ENCODE measurements at regions not wholly inside any gene's neighbourhood (a gene's known extent, or its start where the extent isn't known, plus 50 kb on each side); places are given as distances from the start of the nearest gene placed in this dataset.

- Mint-ChIP-seq H3K27ac (ENCODE audit: unreplicated experiment) (no peak overlapping the region), H3K9me3 (ENCODE audit: unreplicated experiment) (peaks cover 8% of the 10 kb centered on the region), H3K27me3 (ENCODE audit: unreplicated experiment) (peaks cover 32% of the 10 kb centered on the region), H3K4me1 (ENCODE audit: unreplicated experiment) (peaks cover 9% of the 10 kb centered on the region), H3K36me3 (ENCODE audit: unreplicated experiment) (no peaks in the 10 kb centered on the region), H3K4me3 (ENCODE audit: unreplicated experiment) (no peak overlapping the region)
- DNase-seq (ENCODE audit: extremely low spot score, unreplicated experiment) = no peak
- no peak for TF ChIP-seq CTCF (IDR thresholded peaks at IDR 0.05)
These were observed 284.2 kb upstream of the ZMIZ1 start for GRCh38 chr10:78784546-78784945.

DNA sequence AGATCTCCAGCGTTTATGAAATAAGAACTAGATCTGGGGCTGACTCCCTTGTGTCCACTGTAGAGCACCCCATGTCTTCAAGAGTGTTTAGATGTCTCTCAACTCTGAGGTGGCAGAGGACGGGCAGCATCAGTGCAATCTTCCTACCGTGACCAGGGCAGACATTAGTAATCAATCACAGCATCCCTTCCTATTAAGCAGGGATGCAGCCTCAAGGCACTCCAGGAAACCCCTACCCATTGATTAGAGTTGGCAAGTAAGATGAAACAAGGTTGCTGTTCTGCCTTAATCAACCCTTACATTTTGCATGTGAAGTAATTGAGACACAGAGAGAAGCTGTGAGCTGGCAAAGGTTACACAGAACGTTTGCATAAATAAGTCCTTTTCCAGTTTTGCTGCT lies 283.7 kb upstream of the ZMIZ1 start:
- H3K9me3 Mint-ChIP-seq (ENCODE audit: unreplicated experiment) = peaks cover 8% of the 10 kb centered on the region
- no peak for TF ChIP-seq CTCF (IDR thresholded peaks at IDR 0.05)
- H3K27ac Mint-ChIP-seq (ENCODE audit: unreplicated experiment) = no peak overlapping the region
- H3K4me3 Mint-ChIP-seq (ENCODE audit: unreplicated experiment) = no peak overlapping the region
- H3K36me3 Mint-ChIP-seq (ENCODE audit: unreplicated experiment) = no peaks in the 10 kb centered on the region
- H3K4me1 Mint-ChIP-seq (ENCODE audit: unreplicated experiment) = peaks cover 7% of the 10 kb centered on the region
- peaks cover 32% of the 10 kb centered on the region for H3K27me3 Mint-ChIP-seq (ENCODE audit: unreplicated experiment)
- DNase-seq (ENCODE audit: extremely low spot score, unreplicated experiment) = no peak

DNA sequence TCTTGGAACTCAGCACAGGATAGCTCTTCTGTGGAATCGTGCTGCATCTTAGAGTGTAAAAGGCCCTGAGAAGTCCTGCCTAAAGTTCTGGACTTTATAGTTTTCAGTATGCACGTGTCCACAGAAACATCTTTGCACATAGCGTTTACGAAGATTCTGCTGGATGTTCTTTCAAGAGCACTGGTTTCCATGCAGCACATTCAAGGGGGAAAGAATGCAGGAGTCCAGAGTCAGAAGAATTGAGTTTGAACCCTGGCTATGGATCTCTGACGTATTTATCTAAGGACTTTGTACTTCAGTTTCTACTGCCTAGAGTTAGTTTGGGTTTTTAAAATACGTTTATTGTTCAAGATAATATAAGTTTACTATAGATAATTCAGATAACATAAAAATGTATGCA lies 282.8 kb upstream of the ZMIZ1 start:
- Mint-ChIP-seq H3K27ac (ENCODE audit: unreplicated experiment) (no peak overlapping the region), H3K9me3 (ENCODE audit: unreplicated experiment) (peaks cover 8% of the 10 kb centered on the region), H3K4me3 (ENCODE audit: unreplicated experiment) (no peak overlapping the region), H3K4me1 (ENCODE audit: unreplicated experiment) (peaks cover 7% of the 10 kb centered on the region), H3K27me3 (ENCODE audit: unreplicated experiment) (peaks cover 32% of the 10 kb centered on the region), H3K36me3 (ENCODE audit: unreplicated experiment) (no peaks in the 10 kb centered on the region)
- DNase-seq (ENCODE audit: extremely low spot score, unreplicated experiment) = no peak
- TF ChIP-seq CTCF (IDR thresholded peaks at IDR 0.05) = no peak

GRCh38 chr10:78787125-78787524 lies 281.6 kb upstream of the ZMIZ1 start:
- Mint-ChIP-seq H3K36me3 (ENCODE audit: unreplicated experiment) (no peaks in the 10 kb centered on the region), H3K27ac (ENCODE audit: unreplicated experiment) (no peak overlapping the region), H3K4me1 (ENCODE audit: unreplicated experiment) (peaks cover 7% of the 10 kb centered on the region), H3K27me3 (ENCODE audit: unreplicated experiment) (peaks cover 36% of the 10 kb centered on the region), H3K9me3 (ENCODE audit: unreplicated experiment) (peaks cover 8% of the 10 kb centered on the region), H3K4me3 (ENCODE audit: unreplicated experiment) (no peak overlapping the region)
- DNase-seq (ENCODE audit: extremely low spot score, unreplicated experiment) = no peak
- no peak for TF ChIP-seq CTCF (IDR thresholded peaks at IDR 0.05)

DNA sequence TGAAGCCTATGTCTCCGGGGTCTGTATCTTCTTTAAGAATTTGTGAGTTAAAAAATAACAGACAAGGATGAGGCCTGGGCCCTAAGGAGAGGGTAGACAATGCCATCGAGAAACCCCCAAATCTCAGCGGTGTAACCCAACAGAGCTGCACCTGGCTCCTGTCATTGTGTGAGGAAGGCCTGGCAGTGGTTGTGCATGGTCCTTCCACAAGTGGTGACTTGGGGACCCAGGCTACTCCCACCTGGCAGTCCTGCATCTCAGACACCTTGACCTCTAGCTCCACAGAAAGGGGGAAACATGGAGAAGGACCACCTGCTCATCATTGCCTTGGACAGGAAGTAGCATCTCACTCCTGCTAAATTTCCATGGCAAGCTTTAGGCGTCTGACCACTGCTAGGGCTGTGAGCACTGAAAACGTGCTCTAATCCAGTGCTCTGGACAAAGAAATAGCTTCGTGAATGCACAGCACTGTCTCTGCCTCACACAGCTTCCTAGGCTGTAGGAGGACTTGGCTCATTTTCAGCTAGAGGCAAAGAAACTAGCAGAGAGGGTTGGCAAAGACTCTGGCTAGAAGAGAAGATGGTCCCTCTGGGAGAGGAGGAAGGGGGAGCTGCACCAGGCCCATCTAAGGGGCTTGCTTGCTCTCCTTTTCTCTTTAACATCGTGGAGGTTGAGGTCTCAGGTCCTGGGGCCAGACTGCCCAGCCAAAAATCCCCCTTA lies 273.9 kb upstream of the ZMIZ1 start:
- Mint-ChIP-seq H3K36me3 (ENCODE audit: unreplicated experiment) (peaks cover 2% of the 10 kb centered on the region), H3K9me3 (ENCODE audit: unreplicated experiment) (peaks cover 4% of the 10 kb centered on the region), H3K4me3 (ENCODE audit: unreplicated experiment) (no peak overlapping the region), H3K4me1 (ENCODE audit: unreplicated experiment) (no peaks in the 10 kb centered on the region), H3K27ac (ENCODE audit: unreplicated experiment) (no peak overlapping the region), H3K27me3 (ENCODE audit: unreplicated experiment) (peaks cover 34% of the 10 kb centered on the region)
- TF ChIP-seq CTCF (IDR thresholded peaks at IDR 0.05) = no peak
- DNase-seq (ENCODE audit: extremely low spot score, unreplicated experiment) = no peak
